HUDEP-2 (cell line): ENCODE measurements at regions not wholly inside any gene's neighbourhood (a gene's known extent, or its start where the extent isn't known, plus 50 kb on each side); places are given as distances from the start of the nearest gene placed in this dataset.
"Not testable (repeated sequence)": the region's sequence is repeated elsewhere in the genome, so short reads cannot be mapped to it uniquely, and the experiment has no call there.

ENCODE experiments used
- DNase-seq, 76 experiments: peaks; one replicate each; lab custom pipeline; 2025; ENCODE audit not compliant: unreplicated experiment in 76 of 76; lab: John Stamatoyannopoulos, UW

DNA sequence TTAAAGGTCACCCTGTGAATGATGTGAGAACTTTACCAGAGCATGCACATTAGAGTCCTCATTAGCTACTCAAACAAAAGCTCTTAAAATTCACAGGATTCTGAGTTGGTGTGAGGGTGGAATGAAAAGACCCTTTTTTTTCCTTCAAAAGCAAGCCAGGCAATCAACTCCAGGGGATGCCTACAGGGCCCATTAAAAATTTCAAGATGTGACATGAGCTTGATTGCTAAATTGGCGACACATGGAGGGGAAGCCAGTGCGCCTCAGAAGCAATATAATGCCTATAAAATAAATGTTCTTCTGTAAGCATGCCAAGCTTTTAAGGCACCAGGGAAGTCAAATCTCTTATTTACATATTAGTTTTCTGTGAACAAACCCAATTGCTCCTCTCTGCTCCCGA, 328.8 kb upstream of the SUCLG2 start:
- no peak for DNase-seq

DNA sequence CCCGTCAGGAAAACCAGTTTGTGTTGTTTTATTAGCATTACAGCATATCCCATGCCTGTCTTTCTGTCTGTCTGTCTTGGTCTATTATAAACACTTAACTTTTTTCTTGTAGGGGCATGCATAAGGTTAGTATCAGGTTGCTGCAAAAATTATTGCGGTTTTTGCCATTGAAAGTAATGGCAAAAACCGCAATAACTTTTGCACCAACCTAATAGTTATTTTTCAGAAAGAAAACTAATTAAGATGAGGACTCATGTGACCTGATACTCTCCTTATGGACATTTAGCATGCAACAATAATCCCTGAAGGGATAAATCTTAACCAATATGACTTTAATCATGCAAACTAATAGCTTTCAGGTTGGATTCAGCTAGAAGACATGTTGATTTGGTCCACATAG, 326.7 kb upstream of the SUCLG2 start:
- no peak for DNase-seq

GRCh38 chr3:67979342-67979741, 324.9 kb upstream of the SUCLG2 start:
- no peak for DNase-seq

DNA sequence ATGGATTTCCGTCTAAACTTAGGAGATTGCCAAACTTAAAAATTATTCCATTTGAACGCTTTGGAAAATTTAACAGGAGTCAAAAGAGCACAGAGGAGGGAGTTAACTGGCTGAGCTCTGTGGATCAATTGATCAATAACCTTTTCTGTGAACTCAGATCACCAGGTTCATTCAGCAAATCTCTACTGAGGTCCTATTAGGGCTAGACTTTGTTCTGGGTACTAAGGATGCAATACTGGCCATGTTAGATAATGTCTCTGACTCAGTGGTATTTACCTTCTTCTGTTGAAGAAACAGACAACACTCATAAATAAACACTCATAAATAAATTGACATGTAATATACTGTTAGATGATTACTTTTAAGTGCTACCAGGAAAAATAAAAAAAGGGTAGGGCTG, 323.4 kb upstream of the SUCLG2 start:
- DNase-seq = no peak

DNA sequence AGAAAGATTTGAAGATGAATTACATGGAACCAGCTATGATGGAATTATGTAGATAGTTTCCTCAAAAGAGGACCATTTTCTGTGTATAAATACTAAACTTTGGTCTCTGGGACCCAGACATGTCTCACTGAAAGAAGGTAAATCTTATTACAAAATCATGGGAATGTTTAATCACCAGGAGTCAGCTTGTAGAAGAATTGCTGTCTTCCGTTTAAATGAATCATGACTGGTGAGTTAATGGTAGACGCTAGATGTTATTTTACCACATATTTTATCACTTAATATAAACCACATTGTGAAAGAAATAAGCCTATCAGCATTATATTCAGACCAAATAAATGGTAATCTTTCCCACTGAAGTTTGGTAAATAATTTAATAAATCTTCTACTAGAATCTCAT, 322.3 kb upstream of the SUCLG2 start:
- no peak for DNase-seq

GRCh38 chr3:67964596-67964995, 310.2 kb upstream of the SUCLG2 start:
- DNase-seq = no peak

DNA sequence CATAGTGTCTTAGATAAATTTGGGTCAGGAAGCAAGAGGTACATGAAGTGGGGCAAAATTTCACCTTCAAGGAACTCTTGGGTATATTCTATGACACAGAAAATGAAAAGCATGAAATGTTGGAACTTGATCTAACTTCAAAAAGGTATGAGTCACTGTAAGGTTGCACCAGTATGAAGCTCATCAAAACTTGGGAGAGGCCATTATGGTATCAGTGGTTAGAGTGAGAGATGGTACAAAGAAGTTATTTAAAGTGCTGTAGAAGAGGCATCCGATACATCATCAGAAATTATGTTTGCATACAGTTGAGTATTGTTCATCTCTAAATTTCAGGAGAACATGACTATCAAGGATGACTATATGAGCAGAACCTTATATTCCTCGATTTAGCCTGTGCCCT, 302.9 kb upstream of the SUCLG2 start:
- DNase-seq = no peak

- DNase-seq = no peak
Measured at GRCh38 chr3:67947808-67948508, 293.5 kb upstream of the SUCLG2 start.

DNA sequence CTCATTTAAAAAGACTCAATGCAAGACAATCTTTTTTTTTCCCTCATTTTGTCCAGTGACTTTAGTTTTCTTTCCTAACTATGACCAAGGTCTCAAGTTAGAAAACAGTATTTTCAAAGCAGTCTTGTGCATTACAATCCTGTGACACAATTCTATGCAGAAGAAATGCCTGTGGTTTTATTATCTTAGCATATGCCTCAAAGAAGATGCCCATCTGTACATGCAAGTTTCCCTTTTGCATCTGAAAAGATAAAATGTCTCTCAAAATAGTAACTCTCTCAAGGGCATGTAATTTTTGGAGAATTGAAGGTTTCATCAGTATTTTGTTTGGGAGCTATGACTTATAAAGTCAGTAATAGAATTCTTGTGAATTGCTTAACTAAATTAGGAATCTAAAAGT, 292.0 kb upstream of the SUCLG2 start:
- DNase-seq = no peak

DNA sequence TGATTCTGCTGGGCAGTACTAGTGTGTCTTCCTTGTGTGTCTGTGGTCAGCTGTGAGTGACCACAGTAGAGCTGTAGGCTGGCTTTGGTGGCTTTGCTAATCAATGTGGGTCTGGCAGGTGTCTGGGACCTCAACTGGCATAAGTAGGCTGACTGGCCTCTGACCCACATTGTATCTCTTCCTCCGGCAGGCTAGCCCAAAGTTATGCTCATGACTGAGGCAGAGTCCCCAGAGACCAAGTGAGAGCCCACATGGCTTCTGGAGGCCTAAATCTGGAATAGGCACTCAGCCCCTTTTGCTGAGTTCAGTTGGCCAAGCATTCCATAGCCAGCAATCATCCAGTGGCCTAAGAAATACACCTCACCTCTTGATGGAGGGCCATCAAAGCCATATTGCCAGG, 289.1 kb upstream of the SUCLG2 start:
- no peak for DNase-seq

- no peak for DNase-seq
Measured at GRCh38 chr3:67941433-67942030, 287.1 kb upstream of the SUCLG2 start.

GRCh38 chr3:67940210-67940952, 286.0 kb upstream of the SUCLG2 start:
- DNase-seq = no peak

DNA sequence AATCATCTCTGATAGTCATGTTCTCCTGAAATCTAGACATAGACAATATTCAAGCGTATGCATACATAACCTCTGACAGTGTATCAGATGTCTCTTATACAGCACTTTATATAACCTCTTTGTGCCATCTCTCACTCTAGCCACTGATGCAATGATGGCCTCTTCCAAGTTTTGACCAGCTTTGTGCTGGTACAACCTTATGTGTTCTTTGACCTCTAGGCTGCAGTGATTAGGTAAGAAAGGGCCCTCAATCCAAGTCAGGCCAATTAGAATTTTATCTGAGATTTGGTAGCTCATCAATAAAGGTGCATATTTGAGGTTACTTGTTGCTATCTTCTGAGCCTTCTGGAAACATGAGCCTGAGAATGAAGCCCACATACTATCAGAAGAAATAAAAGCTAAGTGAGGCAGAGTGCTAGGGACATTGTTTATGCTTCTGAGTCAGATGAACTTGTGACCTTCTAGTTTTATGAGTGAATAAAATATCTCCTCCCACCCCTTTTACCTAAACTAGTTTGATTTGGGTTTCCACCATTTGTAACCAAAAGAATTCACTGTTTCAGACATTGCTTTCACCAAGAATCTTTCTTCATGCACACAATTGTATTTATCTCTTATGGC, 283.2 kb upstream of the SUCLG2 start:
- no peak for DNase-seq

DNA sequence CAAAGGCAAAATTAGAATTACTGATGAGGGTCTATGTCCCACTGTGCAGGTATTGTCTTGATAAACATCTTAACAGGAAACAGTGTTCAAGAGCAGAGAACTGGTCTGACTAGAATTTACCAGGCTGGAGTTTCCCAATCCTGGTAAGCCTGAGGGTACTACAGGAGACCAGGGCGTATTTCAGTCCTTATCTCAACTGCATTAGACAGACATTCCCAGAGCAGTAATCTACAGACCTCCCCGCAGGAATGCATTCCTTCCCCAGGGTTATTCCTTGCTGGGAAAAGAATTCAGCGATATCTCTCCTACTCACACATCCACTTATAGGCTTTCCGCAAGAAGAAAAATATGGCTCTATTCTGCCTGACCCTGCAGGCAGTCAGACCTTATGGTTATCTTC, 276.0 kb upstream of the SUCLG2 start:
- not testable (repeated sequence) for DNase-seq

DNA sequence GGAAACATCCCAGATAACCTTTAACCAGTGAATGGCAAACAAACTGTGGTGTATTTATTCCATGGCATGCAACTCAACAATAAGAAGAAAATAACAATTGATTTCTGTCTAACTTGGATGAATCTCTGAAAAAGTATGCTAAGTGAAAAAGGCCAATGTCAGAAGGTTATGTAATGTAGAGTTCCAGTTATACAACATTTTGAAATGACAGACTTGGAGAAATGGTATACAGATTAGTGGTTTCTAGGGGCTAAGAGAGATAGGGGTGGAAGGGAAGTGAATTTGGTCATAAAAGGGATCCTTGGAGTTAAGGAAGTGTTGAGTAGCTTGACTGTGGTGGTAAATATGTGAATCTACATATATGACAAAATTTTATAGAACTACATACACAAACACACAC, 269.4 kb upstream of the SUCLG2 start:
- no peak for DNase-seq

DNA sequence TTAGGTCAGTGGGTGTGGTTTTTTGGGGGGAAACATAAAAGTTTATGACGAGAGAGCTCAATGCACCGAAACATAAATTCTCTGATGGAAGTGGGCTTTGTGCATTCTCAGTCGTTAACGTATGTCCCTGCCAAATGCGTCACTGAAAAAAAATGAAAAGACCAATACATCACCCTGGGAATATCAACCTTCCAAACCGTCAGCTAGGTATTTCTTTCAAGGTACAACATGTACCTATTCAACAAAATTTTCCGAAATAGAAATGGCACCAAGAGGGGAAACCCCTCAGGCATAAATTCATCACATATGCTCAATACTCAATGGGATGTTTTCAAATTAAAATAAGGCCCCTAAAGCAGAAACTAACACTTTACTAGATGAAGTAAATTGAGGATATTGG, 266.6 kb upstream of the SUCLG2 start:
- no peak for DNase-seq

DNA sequence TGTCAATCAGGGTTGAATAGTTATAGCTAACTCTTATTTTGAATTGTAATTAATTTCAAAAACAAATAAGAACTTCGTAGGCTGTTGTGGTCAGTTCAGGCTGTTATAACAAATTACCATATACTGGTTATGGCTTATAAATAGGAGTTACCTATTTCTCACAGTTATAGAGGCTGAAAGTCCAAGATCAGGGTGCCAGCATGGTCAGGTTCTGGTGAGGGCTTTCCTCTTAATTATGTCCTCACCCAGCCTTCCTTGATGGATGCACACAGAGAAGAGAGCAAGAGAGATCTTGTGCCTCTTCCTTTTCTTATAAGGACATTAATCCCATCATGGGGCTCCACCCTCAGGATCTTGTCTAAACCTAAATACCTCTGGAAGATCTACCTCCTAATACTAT, 265.9 kb upstream of the SUCLG2 start:
- DNase-seq = no peak

DNA sequence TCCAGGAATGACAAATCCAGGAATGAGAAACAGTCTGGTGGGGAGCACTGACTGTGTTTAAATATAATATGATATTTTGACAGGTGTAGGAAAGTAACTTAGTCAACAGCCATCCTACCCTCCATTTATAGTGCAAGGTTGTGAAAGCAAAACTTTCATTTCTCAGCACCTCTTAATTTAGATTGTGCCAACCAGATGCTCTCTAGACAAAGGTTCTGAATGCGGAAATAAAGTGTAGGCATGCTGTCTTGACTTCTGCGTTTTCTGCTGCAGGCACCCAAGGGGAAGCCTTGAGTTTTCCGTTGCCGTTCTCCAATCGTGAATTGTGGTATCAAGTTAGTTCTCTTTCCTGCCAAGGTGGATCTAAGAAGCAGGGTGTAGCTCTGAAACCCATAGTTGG, 261.9 kb upstream of the SUCLG2 start:
- no peak for DNase-seq

- DNase-seq = peak in 1 of 76 experiments; percentile 0
Measured at GRCh38 chr3:67907735-67908134, 253.3 kb upstream of the SUCLG2 start.

DNA sequence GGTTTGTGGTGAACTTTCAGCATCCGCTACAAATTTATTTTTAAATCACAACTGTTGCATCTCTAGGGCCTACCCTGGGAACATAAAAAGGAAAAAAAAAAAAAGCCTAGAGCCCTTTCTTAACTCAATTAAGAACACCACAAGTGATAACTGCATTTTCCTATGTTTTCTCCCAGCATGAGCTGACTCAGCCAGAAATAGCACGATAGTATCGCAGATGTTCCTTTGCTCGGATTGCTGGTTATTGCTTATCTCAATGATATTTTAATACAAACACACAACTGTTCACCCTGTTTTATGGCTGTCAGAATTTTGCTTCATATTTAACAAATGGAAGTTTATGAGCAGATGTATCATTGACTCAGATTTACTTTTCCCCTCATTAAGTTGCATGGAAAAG, 251.8 kb upstream of the SUCLG2 start:
- DNase-seq = no peak

DNA sequence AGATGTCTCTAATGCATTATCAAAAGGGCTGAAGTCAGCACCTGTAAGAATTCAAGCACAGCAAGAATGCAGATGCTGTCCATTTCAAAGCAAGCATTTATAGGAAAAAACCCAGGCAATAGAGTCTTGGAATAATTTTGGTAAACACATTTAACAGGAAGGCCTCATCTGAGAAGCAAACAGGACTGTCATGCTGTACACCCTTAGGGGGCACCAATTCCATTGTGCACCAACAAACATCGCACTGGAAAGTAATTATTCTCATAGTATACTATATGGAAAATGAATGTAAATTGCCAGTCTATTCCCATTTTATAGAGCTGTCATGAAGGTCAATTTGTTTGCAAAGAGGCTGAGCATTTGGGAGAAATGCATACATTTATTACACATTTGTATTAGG, 247.3 kb upstream of the SUCLG2 start:
- DNase-seq = no peak

- no peak for DNase-seq
Measured at GRCh38 chr3:67898916-67899315, 244.5 kb upstream of the SUCLG2 start.
